Stimulated activated CD8-positive, alpha-beta memory T cell treated with anti-CD3 and anti-CD28 coated beads, Interleukin-12 subunit alpha, Interleukin-12 subunit beta, amount 100 ng/mL, for 4 hours (primary cell): ENCODE measurements at regions not wholly inside any gene's neighbourhood (a gene's known extent, or its start where the extent isn't known, plus 50 kb on each side); places are given as distances from the start of the nearest gene placed in this dataset.
"Not testable (repeated sequence)": the region's sequence is repeated elsewhere in the genome, so short reads cannot be mapped to it uniquely, and the experiment has no call there.

Experiments used
- DNase-seq: peaks from one replicate; pipeline ENCODE4 v3.0.0-alpha.2; 2020; ENCODE audit warnings: low read depth

GRCh38 chr10:9227679-9228365 is 1173.3 kb downstream of the GATA3 start:
- no peak for DNase-seq

GRCh38 chr10:9228771-9229170 is 1174.3 kb downstream of the GATA3 start:
- no peak for DNase-seq

- no peak for DNase-seq
Observed at GRCh38 chr10:9229702-9230244, 1175.3 kb downstream of the GATA3 start.

GRCh38 chr10:9230625-9231024 is 1176.1 kb downstream of the GATA3 start:
- no peak for DNase-seq

- DNase-seq, result no peak
Observed at GRCh38 chr10:9234191-9234590, 1179.7 kb downstream of the GATA3 start.

GRCh38 chr10:9238041-9238440 is 1183.6 kb downstream of the GATA3 start:
- DNase-seq, result no peak

GRCh38 chr10:9239298-9239697 is 1184.8 kb downstream of the GATA3 start:
- DNase-seq, result no peak

GRCh38 chr10:9243941-9244411 is 1189.5 kb downstream of the GATA3 start:
- DNase-seq, result no peak

- DNase-seq, result no peak
Observed at GRCh38 chr10:9244864-9245263, 1190.4 kb downstream of the GATA3 start.

- DNase-seq, result no peak
Observed at GRCh38 chr10:9253121-9253520, 1198.6 kb downstream of the GATA3 start.

GRCh38 chr10:9254353-9254752 is 1199.9 kb downstream of the GATA3 start:
- no peak for DNase-seq

GRCh38 chr10:9260690-9261089 is 1206.2 kb downstream of the GATA3 start:
- DNase-seq, result no peak

GRCh38 chr10:9262770-9263169 is 1208.3 kb downstream of the GATA3 start:
- DNase-seq, result no peak

- DNase-seq, result no peak
Observed at GRCh38 chr10:9268176-9268575, 1213.7 kb downstream of the GATA3 start.

- DNase-seq, result not testable (repeated sequence)
Observed at GRCh38 chr10:9273126-9273833, 1218.8 kb downstream of the GATA3 start.

- no peak for DNase-seq
Observed at GRCh38 chr10:9274206-9274755, 1219.8 kb downstream of the GATA3 start.

GRCh38 chr10:9275861-9276260 is 1221.4 kb downstream of the GATA3 start:
- no peak for DNase-seq

- DNase-seq, result no peak
Observed at GRCh38 chr10:9285690-9286089, 1231.2 kb downstream of the GATA3 start.

GRCh38 chr10:9289811-9290210 is 1235.3 kb downstream of the GATA3 start:
- DNase-seq, result no peak

- no peak for DNase-seq
Observed at GRCh38 chr10:9291081-9291480, 1236.6 kb downstream of the GATA3 start.

- DNase-seq, result no peak
Observed at GRCh38 chr10:9294132-9294663, 1239.7 kb downstream of the GATA3 start.

- no peak for DNase-seq
Observed at GRCh38 chr10:9294865-9295264, 1240.4 kb downstream of the GATA3 start.

- DNase-seq, result no peak
Observed at GRCh38 chr10:9296190-9296589, 1241.7 kb downstream of the GATA3 start.
